OCI-LY7 (cell line): ENCODE measurements at regions not wholly inside any gene's neighbourhood (a gene's known extent, or its start where the extent isn't known, plus 50 kb on each side); places are given as distances from the start of the nearest gene placed in this dataset.

Experiments used
- BruUV-seq: library from RNA; stranded (reverse); fragments of 400-500 nt; replicated peaks from 2 replicates; lab custom pipeline; 2021; lab: Mats Ljungman, UMichigan
- CTCF ChIA-PET: fragments of 300-600 bp; sonication (Branson Sonifier 250); formaldehyde crosslinking; loops from one replicate; lab custom pipeline; 2022; ENCODE audit warnings: antibody characterized with exemption; ENCODE audit not compliant: unreplicated experiment; lab: Charles Lee
- POLR2A ChIA-PET: fragments of 300-600 bp; sonication (Branson Sonifier 250); formaldehyde crosslinking; loops from one replicate; lab custom pipeline; 2022; ENCODE audit warnings: antibody characterized with exemption; lab: Charles Lee
- DNase-seq: peaks from one replicate; pipeline ENCODE4 v3.0.0-alpha.2; 2015; ENCODE audit warnings: low spot score
- H2AFZ ChIP-seq: fragments of 200-600 bp; sonication (generic), shearing (Covaris generic); 2 replicates; pipeline ENCODE4 v1.6.1; 2014; ENCODE audit warnings: mild to moderate bottlenecking, antibody characterized with exemption, low read length, moderate library complexity
- H3K27ac ChIP-seq: fragments of 200-600 bp; sonication (generic); 2 replicates; pipeline ENCODE4 v1.5.1; 2014; ENCODE audit warnings: mixed run types, low read depth, mild to moderate bottlenecking, moderate library complexity, low read length, inconsistent platforms; ENCODE audit not compliant: poor library complexity, severe bottlenecking
- H3K36me3 ChIP-seq: fragments of 200-600 bp; sonication (generic); 2 replicates; pipeline ENCODE4 v1.6.1; 2014; ENCODE audit warnings: mild to moderate bottlenecking, antibody characterized with exemption, low read length, moderate library complexity, mixed read lengths; ENCODE audit not compliant: insufficient read depth
- H3K4me1 ChIP-seq: fragments of 200-600 bp; sonication (generic); 2 replicates; pipeline ENCODE4 v1.5.1; 2014; ENCODE audit warnings: mild to moderate bottlenecking, low read length; ENCODE audit not compliant: insufficient read depth, poor library complexity, severe bottlenecking
- H3K4me2 ChIP-seq: fragments of 200-600 bp; sonication (generic); 2 replicates; pipeline ENCODE4 v1.6.1; 2014; ENCODE audit warnings: mild to moderate bottlenecking, low read length
- H3K4me3 ChIP-seq: fragments of 200-600 bp; sonication (generic); 2 replicates; pipeline ENCODE4 v1.5.1; 2014; ENCODE audit warnings: mild to moderate bottlenecking, low read depth, low read length; ENCODE audit not compliant: poor library complexity, severe bottlenecking
- H3K79me2 ChIP-seq: fragments of 200-600 bp; sonication (generic); 2 replicates; pipeline ENCODE4 v1.6.1; 2016; ENCODE audit warnings: low read depth, mild to moderate bottlenecking, low read length, moderate library complexity, mixed read lengths; ENCODE audit not compliant: insufficient read depth
- H3K9me2 ChIP-seq: fragments of 200-600 bp; sonication (generic); 2 replicates; pipeline ENCODE4 v1.6.1; 2016; ENCODE audit warnings: mild to moderate bottlenecking, low read length, mixed read lengths; ENCODE audit not compliant: insufficient read depth
- H3K9me3 ChIP-seq: fragments of 200-600 bp; sonication (generic); 2 replicates; pipeline ENCODE4 v1.6.1; 2014; ENCODE audit warnings: mild to moderate bottlenecking, mixed run types, low read length, mixed read lengths
- H4K20me1 ChIP-seq: fragments of 200-600 bp; sonication (generic); 2 replicates; pipeline ENCODE4 v1.6.1; 2014; ENCODE audit warnings: mild to moderate bottlenecking, antibody characterized with exemption, low read length, moderate library complexity, mixed read lengths; ENCODE audit not compliant: insufficient read depth
- EZH2phosphoT487 ChIP-seq: fragments of 200-600 bp; sonication (generic); IDR thresholded peaks from 2 replicates; pipeline ENCODE4 v1.6.1; 2018; ENCODE audit warnings: low read depth, borderline replicate concordance, mild to moderate bottlenecking, mixed run types, antibody characterized with exemption, low read length, moderate library complexity, mixed read lengths
- intact Hi-C: fragments of 100-400 bp; cut with micrococcal nuclease; formaldehyde crosslinking; loops from one replicate; pipeline ENCODE4 v1.10.0; 2022; ENCODE audit not compliant: unreplicated experiment
- TF ChIP-seq, protein P1 (sequence below): fragments of 200-600 bp; sonication (generic); conservative IDR thresholded peaks from 2 replicates; pipeline ENCODE4 v1.5.1; 2014; ENCODE audit warnings: mild to moderate bottlenecking, antibody characterized with exemption, low read length, moderate library complexity, mixed read lengths

DNA sequence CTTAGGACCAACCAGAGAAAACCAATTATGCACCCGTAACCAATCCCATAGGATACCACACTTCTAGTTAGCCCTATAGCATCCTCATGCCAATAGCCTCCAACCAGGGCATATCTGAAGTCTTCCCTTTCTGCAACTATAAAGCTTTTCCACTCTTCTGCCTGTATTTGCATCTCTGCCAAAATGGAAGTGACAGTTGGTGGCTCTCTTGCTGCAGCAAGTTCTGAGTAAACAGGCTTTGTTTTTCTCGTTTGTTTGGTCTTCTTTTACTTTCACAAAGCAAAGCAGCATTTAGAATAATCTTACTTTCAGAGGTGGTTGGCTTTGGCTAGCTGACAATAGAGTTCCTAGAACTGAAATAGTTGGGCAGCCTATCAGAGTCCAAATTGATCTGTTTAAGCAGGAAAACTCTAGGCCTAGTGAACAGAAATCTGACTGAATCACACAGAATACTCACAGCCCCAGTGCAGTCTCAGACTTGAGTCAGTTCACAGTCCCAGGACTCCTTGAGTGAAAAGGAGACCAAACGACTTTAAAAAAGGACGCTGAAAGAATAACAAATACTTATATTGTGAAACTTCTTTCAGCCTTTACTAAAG lies 1029.7 kb upstream of the LRFN5 start:
- Histone ChIP-seq H3K36me3 (no peaks in the 10 kb centered on the region), H3K9me3 (no peaks in the 10 kb centered on the region), H3K4me2 (no peak overlapping the region), H3K4me3 (no peak overlapping the region), H3K79me2 (no peaks in the 10 kb centered on the region), H3K4me1 (no peaks in the 10 kb centered on the region), H3K27ac (no peak overlapping the region), H4K20me1 (no peaks in the 10 kb centered on the region), H2AFZ (no peak overlapping the region), H3K9me2 (no peaks in the 10 kb centered on the region)
- ChIA-PET CTCF (no interaction called here), POLR2A (interaction anchor here (0.5 kb wide), 1 partner anchor 9 kb away, joined by 3 read pairs; no protein-coding TSS in a partner anchor)
- DNase-seq = no peak
- no TSS peak for BruUV-seq
- intact Hi-C loops = no loop called here
- TF ChIP-seq EZH2phosphoT487 = no peak
- TF ChIP-seq, protein P1, sequence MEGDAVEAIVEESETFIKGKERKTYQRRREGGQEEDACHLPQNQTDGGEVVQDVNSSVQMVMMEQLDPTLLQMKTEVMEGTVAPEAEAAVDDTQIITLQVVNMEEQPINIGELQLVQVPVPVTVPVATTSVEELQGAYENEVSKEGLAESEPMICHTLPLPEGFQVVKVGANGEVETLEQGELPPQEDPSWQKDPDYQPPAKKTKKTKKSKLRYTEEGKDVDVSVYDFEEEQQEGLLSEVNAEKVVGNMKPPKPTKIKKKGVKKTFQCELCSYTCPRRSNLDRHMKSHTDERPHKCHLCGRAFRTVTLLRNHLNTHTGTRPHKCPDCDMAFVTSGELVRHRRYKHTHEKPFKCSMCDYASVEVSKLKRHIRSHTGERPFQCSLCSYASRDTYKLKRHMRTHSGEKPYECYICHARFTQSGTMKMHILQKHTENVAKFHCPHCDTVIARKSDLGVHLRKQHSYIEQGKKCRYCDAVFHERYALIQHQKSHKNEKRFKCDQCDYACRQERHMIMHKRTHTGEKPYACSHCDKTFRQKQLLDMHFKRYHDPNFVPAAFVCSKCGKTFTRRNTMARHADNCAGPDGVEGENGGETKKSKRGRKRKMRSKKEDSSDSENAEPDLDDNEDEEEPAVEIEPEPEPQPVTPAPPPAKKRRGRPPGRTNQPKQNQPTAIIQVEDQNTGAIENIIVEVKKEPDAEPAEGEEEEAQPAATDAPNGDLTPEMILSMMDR = no peak

DNA sequence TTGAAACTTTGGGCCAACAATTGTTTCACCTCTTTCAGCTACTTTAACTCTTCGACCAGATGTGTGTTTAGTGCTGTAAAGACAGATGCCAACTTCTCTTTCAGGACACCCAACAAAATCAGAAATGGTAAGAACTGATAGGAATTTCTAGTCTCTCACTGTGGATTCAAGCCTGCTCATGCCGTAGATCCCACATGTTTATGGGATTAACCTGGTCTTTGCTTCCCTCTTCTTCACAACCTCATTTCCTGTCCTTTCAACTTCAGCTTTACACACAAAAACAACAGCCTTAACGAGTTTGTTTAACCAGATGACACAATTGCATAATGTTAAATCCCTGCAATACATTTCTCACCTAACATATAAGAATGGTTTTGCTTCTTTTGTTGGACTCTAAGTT lies 1031.9 kb upstream of the LRFN5 start:
- ChIA-PET POLR2A (no interaction called here), CTCF (no interaction called here)
- H3K36me3 ChIP-seq = no peaks in the 10 kb centered on the region
- H3K4me2 ChIP-seq = no peak overlapping the region
- H4K20me1 ChIP-seq = no peaks in the 10 kb centered on the region
- H3K9me2 ChIP-seq = no peaks in the 10 kb centered on the region
- H3K79me2 ChIP-seq = no peaks in the 10 kb centered on the region
- H2AFZ ChIP-seq = no peak overlapping the region
- H3K4me3 ChIP-seq = no peak overlapping the region
- H3K9me3 ChIP-seq = no peaks in the 10 kb centered on the region
- no peak for DNase-seq
- H3K4me1 ChIP-seq = no peaks in the 10 kb centered on the region
- no peak overlapping the region for H3K27ac ChIP-seq
- TF ChIP-seq EZH2phosphoT487 = no peak
- TF ChIP-seq, protein P1 = no peak
- no TSS peak for BruUV-seq
- intact Hi-C loops = no loop called here

DNA sequence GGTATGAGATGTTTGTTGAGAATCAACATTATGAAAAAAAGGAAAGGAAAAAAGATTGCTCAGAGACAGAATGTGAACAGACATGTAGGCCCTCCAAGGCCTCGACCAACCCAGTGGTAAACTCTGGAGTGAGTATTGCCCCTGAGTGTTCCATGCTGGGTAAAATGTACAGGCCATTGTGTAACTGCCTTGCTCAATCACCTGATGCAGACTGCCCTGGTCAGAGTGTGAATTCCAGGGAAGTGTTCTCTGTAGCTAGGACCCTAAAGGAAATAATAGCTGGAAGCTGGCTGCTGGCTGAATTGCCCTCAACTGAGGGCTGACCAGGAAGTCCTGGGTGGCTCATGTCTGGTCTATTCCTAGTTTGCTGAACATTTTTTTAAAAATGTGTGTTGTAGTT lies 1081.4 kb upstream of the LRFN5 start:
- H3K9me2 ChIP-seq = no peaks in the 10 kb centered on the region
- intact Hi-C loops = no loop called here
- no peak overlapping the region for H3K4me3 ChIP-seq
- H3K9me3 ChIP-seq = no peaks in the 10 kb centered on the region
- no TSS peak for BruUV-seq
- no peak for TF ChIP-seq EZH2phosphoT487
- TF ChIP-seq, protein P1 = no peak
- H3K27ac ChIP-seq = no peak overlapping the region
- no peaks in the 10 kb centered on the region for H4K20me1 ChIP-seq
- no peak for DNase-seq
- no peaks in the 10 kb centered on the region for H3K4me1 ChIP-seq
- no peak overlapping the region for H3K4me2 ChIP-seq
- CTCF ChIA-PET = no interaction called here
- no peaks in the 10 kb centered on the region for H3K36me3 ChIP-seq
- no peaks in the 10 kb centered on the region for H3K79me2 ChIP-seq
- H2AFZ ChIP-seq = no peak overlapping the region
- POLR2A ChIA-PET = no interaction called here
